ENCODE measurements at regions not wholly inside any gene's neighbourhood (a gene's known extent, or its start where the extent isn't known, plus 50 kb on each side); places are given as distances from the start of the nearest gene placed in this dataset.

DNA sequence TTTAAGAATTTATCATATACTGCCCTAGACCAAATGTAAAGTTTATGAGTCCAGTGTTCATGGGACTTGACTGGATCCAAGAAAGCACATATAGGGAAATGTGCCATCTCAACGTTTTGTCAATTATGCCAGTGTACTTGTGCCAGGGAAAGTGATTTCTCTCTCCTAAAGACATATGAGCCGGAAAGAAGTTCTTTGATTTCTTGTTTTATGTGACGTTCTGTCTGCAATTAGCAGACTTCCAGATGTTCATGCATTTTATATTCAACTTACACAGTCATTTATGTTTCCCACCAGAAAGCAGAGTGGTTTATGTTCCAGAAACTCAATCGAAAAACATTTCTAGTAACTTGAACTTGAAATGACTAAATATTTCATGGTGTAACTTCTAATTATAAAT lies 203.8 kb downstream of the FAM170A start:
- Histone ChIP-seq H3K9me3 (no peaks in the 10 kb centered on the region), H3K27ac (ENCODE audit: low read depth in 2 of 2, low read length in 1 of 2) (no peak overlapping the region), H2AFZ (ENCODE audit: low read depth) (no peak overlapping the region), H3K9me2 (no peaks in the 10 kb centered on the region), H3K9ac (no peak overlapping the region), H3K79me2 (ENCODE audit: insufficient read depth) (no peaks in the 10 kb centered on the region), H3K4me1 (ENCODE audit: control insufficient read depth in 1 of 2, insufficient read depth in 2 of 2, low read depth in 1 of 2, low read length in 1 of 2) (no peaks in the 10 kb centered on the region), H3K27me3 (ENCODE audit: insufficient read depth) (no peaks in the 10 kb centered on the region), H3K36me3 (replicated peaks in 1 of 2; ENCODE audit: control insufficient read depth in 1 of 2, insufficient read depth in 2 of 2, low read length in 1 of 2) (no peaks in the 10 kb centered on the region), H3K4me3 (ENCODE audit: low read depth in 2 of 2, low read length in 1 of 2) (no peak overlapping the region), H3K4me2 (no peak overlapping the region), H4K20me1 (ENCODE audit: insufficient read depth) (no peaks in the 10 kb centered on the region), H3F3A (replicated peaks; ENCODE audit: insufficient read depth) (no peaks in the 10 kb centered on the region)
- TF ChIP-seq EP300 (IDR thresholded peaks at IDR 0.05; ENCODE audit: borderline replicate concordance in 1 of 2, low read depth in 1 of 2, low read length in 1 of 2) = no peak
- TF ChIP-seq NRF1 (IDR thresholded peaks at IDR 0.05; ENCODE audit: low read depth, low read length) = no peak
- no peak for TF ChIP-seq SMC3 (IDR thresholded peaks at IDR 0.05; ENCODE audit: low read depth, low read length)
- no peak for TF ChIP-seq RCOR1 (IDR thresholded peaks at IDR 0.05; ENCODE audit: low read length)
- no peak for TF ChIP-seq POLR2AphosphoS5 (IDR thresholded peaks at IDR 0.05; ENCODE audit: low read depth, low read length)
- TF ChIP-seq GABPA (IDR thresholded peaks at IDR 0.05; ENCODE audit: low read depth) = no peak
- TF ChIP-seq JUND (IDR thresholded peaks at IDR 0.05) = no peak
- TF ChIP-seq MEF2A (IDR thresholded peaks at IDR 0.05; ENCODE audit: borderline replicate concordance, low read depth) = no peak
- TF ChIP-seq YY1 (IDR thresholded peaks at IDR 0.05; ENCODE audit: low read depth) = no peak
- TF ChIP-seq FOXM1 (IDR thresholded peaks at IDR 0.05; ENCODE audit: low read depth) = no peak
- no peak for TF ChIP-seq CTCF (IDR thresholded peaks at IDR 0.05)
- TF ChIP-seq CHD2 (IDR thresholded peaks at IDR 0.05; ENCODE audit: low read length, partially characterized antibody) = no peak
- TF ChIP-seq SIN3A (IDR thresholded peaks at IDR 0.05; ENCODE audit: borderline replicate concordance, low read depth, low read length) = no peak
- TF ChIP-seq MXI1 (IDR thresholded peaks at IDR 0.05; ENCODE audit: low read depth, low read length) = no peak
- TF ChIP-seq RAD21 (IDR thresholded peaks at IDR 0.05; ENCODE audit: low read length) = no peak
- TF ChIP-seq, protein P1, sequence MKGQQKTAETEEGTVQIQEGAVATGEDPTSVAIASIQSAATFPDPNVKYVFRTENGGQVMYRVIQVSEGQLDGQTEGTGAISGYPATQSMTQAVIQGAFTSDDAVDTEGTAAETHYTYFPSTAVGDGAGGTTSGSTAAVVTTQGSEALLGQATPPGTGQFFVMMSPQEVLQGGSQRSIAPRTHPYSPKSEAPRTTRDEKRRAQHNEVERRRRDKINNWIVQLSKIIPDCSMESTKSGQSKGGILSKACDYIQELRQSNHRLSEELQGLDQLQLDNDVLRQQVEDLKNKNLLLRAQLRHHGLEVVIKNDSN (IDR thresholded peaks at IDR 0.05; ENCODE audit: borderline replicate concordance, low read depth) = no peak
- TF ChIP-seq RXRA (IDR thresholded peaks at IDR 0.05; ENCODE audit: borderline replicate concordance, low read depth) = no peak
- TF ChIP-seq TAF1 (IDR thresholded peaks at IDR 0.05; ENCODE audit: borderline replicate concordance, low read depth, low read length) = no peak
- no peak for TF ChIP-seq FOSL2 (IDR thresholded peaks at IDR 0.05; ENCODE audit: borderline replicate concordance, low read depth)
- TF ChIP-seq FOXJ3 (CRISPR knock-in tag; IDR thresholded peaks at IDR 0.05) = no peak
- ChIA-PET POLR2A (no interaction called here), CTCF (no interaction called here)
- 49% methylated on average over 4 of the region's 4 CpGs for WGBS (ENCODE audit: low lambda C conversion rate)
- no peak for DNase-seq
